ENCODE measurements at regions not wholly inside any gene's neighbourhood (a gene's known extent, or its start where the extent isn't known, plus 50 kb on each side); places are given as distances from the start of the nearest gene placed in this dataset.
"Not testable (repeated sequence)": the region's sequence is repeated elsewhere in the genome, so short reads cannot be mapped to it uniquely, and the experiment has no call there.

- DNase-seq (ENCODE audit: low spot score): no peak
Observed at GRCh38 chr1:55538428-55538827, 323.3 kb upstream of the USP24 start.

GRCh38 chr1:55536545-55536865, 321.3 kb upstream of the USP24 start:
- DNase-seq (ENCODE audit: low spot score): no peak

GRCh38 chr1:55535724-55536544, 320.8 kb upstream of the USP24 start:
- DNase-seq (ENCODE audit: low spot score): no peak

- no peak for DNase-seq (ENCODE audit: low spot score)
Observed at GRCh38 chr1:55534565-55535121, 319.5 kb upstream of the USP24 start.

- no peak for DNase-seq (ENCODE audit: low spot score)
Observed at GRCh38 chr1:55531644-55532043, 316.5 kb upstream of the USP24 start.

GRCh38 chr1:55530749-55531478, 315.8 kb upstream of the USP24 start:
- no peak for DNase-seq (ENCODE audit: low spot score)

GRCh38 chr1:55529017-55529416, 313.9 kb upstream of the USP24 start:
- DNase-seq (ENCODE audit: low spot score): no peak

GRCh38 chr1:55527831-55528230, 312.7 kb upstream of the USP24 start:
- DNase-seq (ENCODE audit: low spot score): no peak

GRCh38 chr1:55526716-55527115, 311.6 kb upstream of the USP24 start:
- no peak for DNase-seq (ENCODE audit: low spot score)

- no peak for DNase-seq (ENCODE audit: low spot score)
Observed at GRCh38 chr1:55524006-55524405, 308.8 kb upstream of the USP24 start.

GRCh38 chr1:55522982-55523381, 307.8 kb upstream of the USP24 start:
- no peak for DNase-seq (ENCODE audit: low spot score)

GRCh38 chr1:55522353-55522903, 307.3 kb upstream of the USP24 start:
- no peak for DNase-seq (ENCODE audit: low spot score)

- DNase-seq (ENCODE audit: low spot score): no peak
Observed at GRCh38 chr1:55520861-55521260, 305.7 kb upstream of the USP24 start.

- no peak for DNase-seq (ENCODE audit: low spot score)
Observed at GRCh38 chr1:55519937-55520683, 304.9 kb upstream of the USP24 start.

GRCh38 chr1:55519276-55519675, 304.1 kb upstream of the USP24 start:
- no peak for DNase-seq (ENCODE audit: low spot score)

GRCh38 chr1:55517036-55517435, 301.9 kb upstream of the USP24 start:
- no peak for DNase-seq (ENCODE audit: low spot score)

GRCh38 chr1:55514571-55514970, 299.4 kb upstream of the USP24 start:
- not testable (repeated sequence) for DNase-seq (ENCODE audit: low spot score)

GRCh38 chr1:55512466-55512865, 297.3 kb upstream of the USP24 start:
- no peak for DNase-seq (ENCODE audit: low spot score)

GRCh38 chr1:55507578-55507931, 292.4 kb upstream of the USP24 start:
- no peak for DNase-seq (ENCODE audit: low spot score)

GRCh38 chr1:55506740-55507577, 291.8 kb upstream of the USP24 start:
- DNase-seq (ENCODE audit: low spot score): no peak

- DNase-seq (ENCODE audit: low spot score): no peak
Observed at GRCh38 chr1:55505326-55505725, 290.2 kb upstream of the USP24 start.

All from iPS-NIHi11 (cell line).